Parathyroid adenoma (tissue), 2 donors: ENCODE measurements at regions not wholly inside any gene's neighbourhood (a gene's known extent, or its start where the extent isn't known, plus 50 kb on each side); places are given as distances from the start of the nearest gene placed in this dataset.

Source experiments
- H2AFZ ChIP-seq: fragments of 300-600 bp; sonication (generic); one replicate; pipeline ENCODE4 v1.7.0; 2017; ENCODE audit warnings: antibody characterized with exemption, mild to moderate bottlenecking
- H3K27ac ChIP-seq: fragments of 300-600 bp; sonication (generic); one replicate; pipeline ENCODE4 v1.7.0; 2017
- H3K27me3 ChIP-seq: fragments of 300-600 bp; sonication (generic); one replicate; pipeline ENCODE4 v1.7.0; 2017; ENCODE audit warnings: low read length; ENCODE audit not compliant: control insufficient read depth, insufficient read depth
- H3K36me3 ChIP-seq: fragments of 300-600 bp; sonication (generic); one replicate; pipeline ENCODE4 v1.7.0; 2017; ENCODE audit warnings: low read length; ENCODE audit not compliant: control insufficient read depth, insufficient read depth
- H3K4me1 ChIP-seq: fragments of 300-600 bp; sonication (generic); one replicate; pipeline ENCODE4 v1.7.0; 2017; ENCODE audit warnings: control low read depth
- H3K4me2 ChIP-seq: fragments of 300-600 bp; sonication (generic); one replicate; pipeline ENCODE4 v1.7.0; 2017; ENCODE audit warnings: low read length
- H3K4me3 ChIP-seq: fragments of 300-600 bp; sonication (generic); one replicate; pipeline ENCODE4 v1.7.0; 2017; ENCODE audit warnings: low read depth, low read length
- H3K79me2 ChIP-seq: fragments of 300-600 bp; sonication (generic); one replicate; pipeline ENCODE4 v1.7.0; 2017; ENCODE audit warnings: control low read depth
- H3K9ac ChIP-seq: fragments of 300-600 bp; sonication (generic); one replicate; pipeline ENCODE4 v1.7.0; 2017; ENCODE audit warnings: mild to moderate bottlenecking
- H3K9me3 ChIP-seq: fragments of 300-600 bp; sonication (generic); one replicate; pipeline ENCODE4 v1.7.0; 2017; ENCODE audit warnings: low read length; ENCODE audit not compliant: control insufficient read depth
- CTCF ChIP-seq: fragments of 300-600 bp; sonication (generic); IDR thresholded peaks from one replicate; pipeline ENCODE4 v1.7.0; 2017; ENCODE audit warnings: antibody characterized with exemption, mild to moderate bottlenecking
- donor health status: primary hyperparathyroidism.

- H3K36me3 ChIP-seq: no peaks in the 10 kb centered on the region
- TF ChIP-seq CTCF: no peak
- H3K79me2 ChIP-seq: no peaks in the 10 kb centered on the region
- no peaks in the 10 kb centered on the region for H3K27me3 ChIP-seq
- no peaks in the 10 kb centered on the region for H3K4me1 ChIP-seq
- H3K4me2 ChIP-seq: no peak overlapping the region
- no peak overlapping the region for H3K4me3 ChIP-seq
- H2AFZ ChIP-seq: no peak overlapping the region
- H3K27ac ChIP-seq: no peak overlapping the region
- no peak overlapping the region for H3K9ac ChIP-seq
- no peaks in the 10 kb centered on the region for H3K9me3 ChIP-seq
These were observed 350.5 kb downstream of the MATN1 start for GRCh38 chr1:30372792-30373433.

GRCh38 chr1:30371888-30372791 is 351.2 kb downstream of the MATN1 start:
- Histone ChIP-seq H3K79me2 (no peaks in the 10 kb centered on the region), H3K27me3 (no peaks in the 10 kb centered on the region), H3K4me2 (no peak overlapping the region), H3K4me3 (no peak overlapping the region), H3K9me3 (no peaks in the 10 kb centered on the region), H3K4me1 (no peaks in the 10 kb centered on the region), H3K27ac (no peak overlapping the region), H2AFZ (no peak overlapping the region), H3K36me3 (no peaks in the 10 kb centered on the region), H3K9ac (no peak overlapping the region)
- TF ChIP-seq CTCF: no peak

GRCh38 chr1:30371179-30371788 is 352.1 kb downstream of the MATN1 start:
- Histone ChIP-seq H3K4me3 (no peak overlapping the region), H3K9ac (no peak overlapping the region), H3K4me2 (no peak overlapping the region), H2AFZ (no peak overlapping the region), H3K27ac (no peak overlapping the region), H3K36me3 (no peaks in the 10 kb centered on the region), H3K79me2 (no peaks in the 10 kb centered on the region), H3K9me3 (no peaks in the 10 kb centered on the region), H3K4me1 (no peaks in the 10 kb centered on the region), H3K27me3 (no peaks in the 10 kb centered on the region)
- TF ChIP-seq CTCF: no peak

GRCh38 chr1:30368651-30369240 is 354.6 kb downstream of the MATN1 start:
- Histone ChIP-seq H3K9me3 (no peaks in the 10 kb centered on the region), H3K4me3 (no peak overlapping the region), H3K27me3 (no peaks in the 10 kb centered on the region), H3K79me2 (no peaks in the 10 kb centered on the region), H2AFZ (no peak overlapping the region), H3K4me2 (no peak overlapping the region), H3K4me1 (no peaks in the 10 kb centered on the region), H3K36me3 (no peaks in the 10 kb centered on the region), H3K9ac (no peak overlapping the region), H3K27ac (no peak overlapping the region)
- TF ChIP-seq CTCF: no peak
